ENCODE measurements at regions not wholly inside any gene's neighbourhood (a gene's known extent, or its start where the extent isn't known, plus 50 kb on each side); places are given as distances from the start of the nearest gene placed in this dataset.

DNA sequence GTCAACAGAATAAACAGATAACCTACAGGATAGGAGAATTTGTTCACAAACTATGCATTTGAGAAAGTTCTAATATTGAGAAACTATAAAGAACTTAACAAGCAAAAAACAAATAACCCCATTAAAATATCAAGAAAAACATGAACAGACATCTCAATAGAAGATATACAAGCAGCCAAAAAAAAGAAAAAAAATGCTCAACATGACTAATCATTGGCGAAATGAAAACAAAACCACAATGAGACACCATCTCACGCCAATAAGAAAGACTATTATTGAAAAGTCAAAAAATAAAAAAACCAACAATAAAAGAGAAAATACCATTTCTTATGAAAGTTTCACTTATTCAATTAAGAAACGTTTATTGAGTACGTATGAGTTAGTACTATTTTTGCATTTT, 800.5 kb downstream of the CBLN2 start:
- TF ChIP-seq, protein P1, sequence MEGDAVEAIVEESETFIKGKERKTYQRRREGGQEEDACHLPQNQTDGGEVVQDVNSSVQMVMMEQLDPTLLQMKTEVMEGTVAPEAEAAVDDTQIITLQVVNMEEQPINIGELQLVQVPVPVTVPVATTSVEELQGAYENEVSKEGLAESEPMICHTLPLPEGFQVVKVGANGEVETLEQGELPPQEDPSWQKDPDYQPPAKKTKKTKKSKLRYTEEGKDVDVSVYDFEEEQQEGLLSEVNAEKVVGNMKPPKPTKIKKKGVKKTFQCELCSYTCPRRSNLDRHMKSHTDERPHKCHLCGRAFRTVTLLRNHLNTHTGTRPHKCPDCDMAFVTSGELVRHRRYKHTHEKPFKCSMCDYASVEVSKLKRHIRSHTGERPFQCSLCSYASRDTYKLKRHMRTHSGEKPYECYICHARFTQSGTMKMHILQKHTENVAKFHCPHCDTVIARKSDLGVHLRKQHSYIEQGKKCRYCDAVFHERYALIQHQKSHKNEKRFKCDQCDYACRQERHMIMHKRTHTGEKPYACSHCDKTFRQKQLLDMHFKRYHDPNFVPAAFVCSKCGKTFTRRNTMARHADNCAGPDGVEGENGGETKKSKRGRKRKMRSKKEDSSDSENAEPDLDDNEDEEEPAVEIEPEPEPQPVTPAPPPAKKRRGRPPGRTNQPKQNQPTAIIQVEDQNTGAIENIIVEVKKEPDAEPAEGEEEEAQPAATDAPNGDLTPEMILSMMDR (IDR thresholded peaks at IDR 0.05; ENCODE audit: unreplicated experiment), result no peak
- peaks cover 22% of the 10 kb centered on the region for H3K9me3 Mint-ChIP-seq (ENCODE audit: low read depth)
- H3K27ac Mint-ChIP-seq, result no peak overlapping the region
- no peaks in the 10 kb centered on the region for H3K27me3 Mint-ChIP-seq
- H3K4me1 Mint-ChIP-seq (ENCODE audit: low read depth), result no peaks in the 10 kb centered on the region
- H3K36me3 Mint-ChIP-seq (ENCODE audit: insufficient read depth), result no peaks in the 10 kb centered on the region
- no peak for DNase-seq (ENCODE audit: low spot score, unreplicated experiment)
- H3K4me3 Mint-ChIP-seq (ENCODE audit: low read depth), result no peak overlapping the region

DNA sequence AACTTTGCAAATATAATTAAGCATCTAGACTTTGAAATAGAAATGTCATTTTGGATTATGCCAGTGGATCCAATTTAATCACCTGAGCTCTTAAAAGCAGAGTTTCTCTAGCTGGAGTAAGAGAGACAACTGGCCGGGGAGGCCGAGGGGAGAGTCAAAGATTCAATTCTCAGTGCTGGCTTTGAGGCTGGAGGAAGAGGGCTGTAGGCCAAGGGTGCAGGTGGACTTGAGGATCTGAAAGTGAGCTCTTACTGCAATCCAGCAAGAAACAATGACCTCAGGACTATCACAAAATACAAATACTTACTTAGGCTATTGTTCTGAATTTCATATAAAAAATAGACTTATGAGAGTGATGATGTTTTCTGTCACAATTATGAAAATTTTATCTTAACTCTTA, 814.5 kb downstream of the CBLN2 start:
- no peaks in the 10 kb centered on the region for H3K27me3 Mint-ChIP-seq
- TF ChIP-seq, protein P1 (IDR thresholded peaks at IDR 0.05; ENCODE audit: unreplicated experiment), result no peak
- no peak for DNase-seq (ENCODE audit: low spot score, unreplicated experiment)
- no peak overlapping the region for H3K4me3 Mint-ChIP-seq (ENCODE audit: low read depth)
- H3K36me3 Mint-ChIP-seq (ENCODE audit: insufficient read depth), result no peaks in the 10 kb centered on the region
- H3K9me3 Mint-ChIP-seq (ENCODE audit: low read depth), result peaks cover 2% of the 10 kb centered on the region
- H3K27ac Mint-ChIP-seq, result no peak overlapping the region
- no peaks in the 10 kb centered on the region for H3K4me1 Mint-ChIP-seq (ENCODE audit: low read depth)

DNA sequence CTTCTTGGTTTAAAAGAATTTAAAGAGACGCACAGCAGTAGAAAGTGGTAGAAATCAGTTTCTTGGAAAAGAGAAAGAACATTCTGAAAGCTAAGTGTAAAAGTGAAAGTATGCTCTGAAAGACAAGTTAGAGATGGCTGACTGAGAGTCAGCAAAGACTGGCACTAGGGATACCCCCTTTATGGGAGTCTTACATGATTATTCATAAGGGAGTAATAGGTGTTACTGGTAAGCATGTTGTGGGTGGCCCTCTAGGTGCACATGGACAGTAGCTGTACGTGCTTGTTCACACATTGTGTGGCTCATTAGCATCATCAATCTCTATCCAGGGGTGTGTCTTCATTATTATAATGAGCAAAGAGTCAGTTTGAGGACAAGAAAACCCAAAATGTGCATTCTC, 816.2 kb downstream of the CBLN2 start:
- H3K27ac Mint-ChIP-seq, result no peak overlapping the region
- TF ChIP-seq, protein P1 (IDR thresholded peaks at IDR 0.05; ENCODE audit: unreplicated experiment), result no peak
- H3K27me3 Mint-ChIP-seq, result no peaks in the 10 kb centered on the region
- no peaks in the 10 kb centered on the region for H3K4me1 Mint-ChIP-seq (ENCODE audit: low read depth)
- no peaks in the 10 kb centered on the region for H3K36me3 Mint-ChIP-seq (ENCODE audit: insufficient read depth)
- DNase-seq (ENCODE audit: low spot score, unreplicated experiment), result no peak
- H3K9me3 Mint-ChIP-seq (ENCODE audit: low read depth), result peaks cover 2% of the 10 kb centered on the region
- H3K4me3 Mint-ChIP-seq (ENCODE audit: low read depth), result no peak overlapping the region

DNA sequence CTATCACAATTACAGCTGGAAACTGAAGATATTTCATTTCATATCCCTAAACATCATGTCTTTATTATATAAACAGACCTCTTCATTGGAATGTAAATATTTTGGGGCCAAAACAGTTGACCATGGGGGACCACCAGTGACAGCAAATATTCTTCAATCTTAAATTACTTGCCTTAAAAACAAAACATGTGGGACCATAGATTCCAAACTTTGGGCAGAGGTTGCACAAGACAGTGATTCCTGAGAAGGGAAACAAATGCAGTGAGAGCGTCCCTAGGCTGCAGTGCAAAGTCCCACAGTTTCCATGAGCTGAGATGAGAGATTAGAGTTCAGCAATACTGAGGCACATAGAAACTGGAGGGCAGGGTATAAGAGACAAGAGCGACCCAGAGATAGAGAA, 818.9 kb downstream of the CBLN2 start:
- Mint-ChIP-seq H3K36me3 (ENCODE audit: insufficient read depth) (no peaks in the 10 kb centered on the region), H3K4me1 (ENCODE audit: low read depth) (no peaks in the 10 kb centered on the region), H3K27me3 (no peaks in the 10 kb centered on the region), H3K4me3 (ENCODE audit: low read depth) (no peak overlapping the region), H3K9me3 (ENCODE audit: low read depth) (peaks cover 2% of the 10 kb centered on the region), H3K27ac (no peak overlapping the region)
- TF ChIP-seq, protein P1 (IDR thresholded peaks at IDR 0.05; ENCODE audit: unreplicated experiment), result no peak
- no peak for DNase-seq (ENCODE audit: low spot score, unreplicated experiment)

DNA sequence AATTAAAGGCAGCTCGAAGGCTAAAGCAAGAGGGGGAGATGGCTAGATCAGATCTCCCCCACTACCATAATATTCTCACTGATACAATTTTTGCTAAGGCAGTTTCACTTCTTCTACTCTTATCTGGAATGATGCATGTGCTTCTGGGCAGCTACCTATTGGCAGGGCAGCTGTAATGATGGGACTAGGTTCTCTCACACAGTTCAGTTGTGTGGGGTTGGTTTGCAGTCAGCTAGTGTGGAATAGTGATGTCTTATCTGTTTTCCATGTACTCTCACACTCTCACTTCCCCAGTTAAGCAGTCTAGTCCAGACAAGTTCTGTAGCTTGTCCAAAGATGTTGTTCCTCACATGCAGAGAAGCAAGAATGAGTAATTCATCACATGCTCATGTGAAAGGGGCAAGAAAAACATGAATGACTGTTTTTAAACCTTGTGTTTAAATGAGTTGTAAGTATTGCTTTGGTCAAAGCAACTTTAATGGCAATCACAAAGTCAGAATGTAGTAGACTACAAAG, 836.1 kb downstream of the CBLN2 start:
- Mint-ChIP-seq H3K27me3 (no peaks in the 10 kb centered on the region), H3K36me3 (ENCODE audit: insufficient read depth) (no peaks in the 10 kb centered on the region), H3K4me3 (ENCODE audit: low read depth) (no peak overlapping the region), H3K9me3 (ENCODE audit: low read depth) (no peaks in the 10 kb centered on the region), H3K27ac (no peak overlapping the region), H3K4me1 (ENCODE audit: low read depth) (no peaks in the 10 kb centered on the region)
- TF ChIP-seq, protein P1 (IDR thresholded peaks at IDR 0.05; ENCODE audit: unreplicated experiment), result no peak
- DNase-seq (ENCODE audit: low spot score, unreplicated experiment), result no peak
